ENCODE measurements at regions not wholly inside any gene's neighbourhood (a gene's known extent, or its start where the extent isn't known, plus 50 kb on each side); places are given as distances from the start of the nearest gene placed in this dataset.

DNA sequence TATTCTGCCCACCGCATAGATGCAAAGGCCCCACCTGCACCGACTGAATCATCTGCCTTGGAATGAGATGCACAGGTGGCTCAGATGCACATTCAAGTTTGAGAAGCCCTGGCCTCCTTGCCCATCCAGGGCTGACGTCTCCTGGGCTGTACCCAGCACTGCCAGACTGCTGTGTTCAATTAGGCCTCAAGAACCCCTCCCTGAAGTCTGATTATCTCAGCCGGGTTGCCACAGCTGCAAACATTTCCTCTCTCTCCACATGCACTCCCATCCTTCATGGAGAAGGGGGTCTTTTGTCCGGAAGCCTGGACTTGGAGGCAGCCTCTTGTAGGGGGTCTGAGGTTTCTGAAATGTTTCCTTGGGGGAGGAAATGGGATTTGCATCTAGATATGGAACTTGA is 459.4 kb upstream of the PROK2 start:
- no peaks in the 10 kb centered on the region for H3K36me3 ChIP-seq (ENCODE audit: control insufficient read depth, insufficient read depth, low read length)
- no peak overlapping the region for H3K27ac ChIP-seq (ENCODE audit: low read depth, low read length)
- H3K4me1 ChIP-seq (ENCODE audit: control insufficient read depth, insufficient read depth, low read length): no peaks in the 10 kb centered on the region
- TF ChIP-seq, protein P1, sequence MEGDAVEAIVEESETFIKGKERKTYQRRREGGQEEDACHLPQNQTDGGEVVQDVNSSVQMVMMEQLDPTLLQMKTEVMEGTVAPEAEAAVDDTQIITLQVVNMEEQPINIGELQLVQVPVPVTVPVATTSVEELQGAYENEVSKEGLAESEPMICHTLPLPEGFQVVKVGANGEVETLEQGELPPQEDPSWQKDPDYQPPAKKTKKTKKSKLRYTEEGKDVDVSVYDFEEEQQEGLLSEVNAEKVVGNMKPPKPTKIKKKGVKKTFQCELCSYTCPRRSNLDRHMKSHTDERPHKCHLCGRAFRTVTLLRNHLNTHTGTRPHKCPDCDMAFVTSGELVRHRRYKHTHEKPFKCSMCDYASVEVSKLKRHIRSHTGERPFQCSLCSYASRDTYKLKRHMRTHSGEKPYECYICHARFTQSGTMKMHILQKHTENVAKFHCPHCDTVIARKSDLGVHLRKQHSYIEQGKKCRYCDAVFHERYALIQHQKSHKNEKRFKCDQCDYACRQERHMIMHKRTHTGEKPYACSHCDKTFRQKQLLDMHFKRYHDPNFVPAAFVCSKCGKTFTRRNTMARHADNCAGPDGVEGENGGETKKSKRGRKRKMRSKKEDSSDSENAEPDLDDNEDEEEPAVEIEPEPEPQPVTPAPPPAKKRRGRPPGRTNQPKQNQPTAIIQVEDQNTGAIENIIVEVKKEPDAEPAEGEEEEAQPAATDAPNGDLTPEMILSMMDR (conservative IDR thresholded peaks at IDR 0.05): no peak
- no peak overlapping the region for H3K9ac ChIP-seq (ENCODE audit: extremely low read depth, low read length, poor library complexity, severe bottlenecking)
- H3K27me3 ChIP-seq (ENCODE audit: control insufficient read depth, insufficient read depth, low read length, poor library complexity, severe bottlenecking): no peaks in the 10 kb centered on the region
- Mint-ChIP-seq H3K4me3 (no peak overlapping the region), H3K36me3 (ENCODE audit: low read depth) (no peaks in the 10 kb centered on the region), H3K27me3 (ENCODE audit: insufficient read depth) (peaks cover 38% of the 10 kb centered on the region), H3K27ac (no peak overlapping the region), H3K4me1 (peaks cover 10% of the 10 kb centered on the region), H3K9me3 (no peaks in the 10 kb centered on the region)
- DNase-seq: no peak
- H3K4me3 ChIP-seq (ENCODE audit: low read length): no peak overlapping the region
- 81 to 87% methylated on average over 3 to 5 of the region's 5 CpGs for WGBS, 2 experiments (ENCODE audit: insufficient coverage in 1 of 2, insufficient read length in 1 of 2)
- no peaks in the 10 kb centered on the region for H3K9me3 ChIP-seq (ENCODE audit: control insufficient read depth, low read length)

DNA sequence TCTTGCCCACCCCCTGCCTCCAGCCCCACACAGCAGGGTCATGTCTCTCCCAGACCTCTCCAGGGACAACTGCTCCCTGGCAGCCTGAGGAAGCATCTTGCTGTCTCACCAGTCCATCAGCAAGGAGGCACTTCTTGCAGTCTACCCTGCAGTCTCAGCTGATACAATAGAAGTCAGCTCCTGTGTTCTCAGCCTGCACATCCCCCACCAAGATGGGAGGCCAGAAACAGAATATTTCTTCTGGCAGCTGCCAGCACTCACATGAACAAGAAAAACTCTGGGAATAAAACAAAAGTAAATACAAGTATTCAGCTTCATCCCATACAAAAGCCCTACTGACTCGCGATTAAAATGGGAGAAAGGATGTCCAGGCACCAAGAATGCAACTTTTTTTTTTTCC is 457.4 kb upstream of the PROK2 start:
- Histone ChIP-seq H3K9me3 (ENCODE audit: control insufficient read depth, low read length) (no peaks in the 10 kb centered on the region), H3K27ac (ENCODE audit: low read depth, low read length) (no peak overlapping the region), H3K9ac (ENCODE audit: extremely low read depth, low read length, poor library complexity, severe bottlenecking) (no peak overlapping the region), H3K36me3 (ENCODE audit: control insufficient read depth, insufficient read depth, low read length) (no peaks in the 10 kb centered on the region), H3K4me1 (ENCODE audit: control insufficient read depth, insufficient read depth, low read length) (no peaks in the 10 kb centered on the region), H3K27me3 (ENCODE audit: control insufficient read depth, insufficient read depth, low read length, poor library complexity, severe bottlenecking) (no peaks in the 10 kb centered on the region), H3K4me3 (ENCODE audit: low read length) (no peak overlapping the region)
- Mint-ChIP-seq H3K4me1 (peaks cover 10% of the 10 kb centered on the region), H3K9me3 (no peaks in the 10 kb centered on the region), H3K27ac (no peak overlapping the region), H3K36me3 (ENCODE audit: low read depth) (no peaks in the 10 kb centered on the region), H3K27me3 (ENCODE audit: insufficient read depth) (peaks cover 33% of the 10 kb centered on the region), H3K4me3 (no peak overlapping the region)
- TF ChIP-seq, protein P1 (conservative IDR thresholded peaks at IDR 0.05): no peak
- no peak for DNase-seq
- WGBS, 2 experiments (ENCODE audit: insufficient coverage in 1 of 2, insufficient read length in 1 of 2): 94 to 100% methylated on average over 2 of the region's 2 CpGs

DNA sequence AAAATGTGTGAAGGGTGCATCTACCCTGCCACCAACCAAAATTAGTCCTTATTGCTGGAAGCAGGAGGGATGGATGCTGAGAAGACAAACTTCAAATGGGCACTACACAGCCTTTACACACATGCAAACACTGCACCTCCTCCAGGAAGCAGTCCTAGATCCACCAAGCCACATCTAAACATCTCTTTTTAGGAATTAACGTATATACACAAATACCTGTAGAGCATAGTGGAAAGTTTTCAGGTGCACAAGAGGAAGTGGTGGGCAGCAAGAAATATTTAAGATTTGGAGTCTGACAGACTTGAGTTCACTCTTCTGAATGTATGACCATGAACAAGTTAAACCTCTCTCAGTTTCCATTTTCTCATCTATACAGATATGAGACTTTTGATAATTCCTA is 456.6 kb upstream of the PROK2 start:
- Histone ChIP-seq H3K9ac (ENCODE audit: extremely low read depth, low read length, poor library complexity, severe bottlenecking) (no peak overlapping the region), H3K27ac (ENCODE audit: low read depth, low read length) (no peak overlapping the region), H3K27me3 (ENCODE audit: control insufficient read depth, insufficient read depth, low read length, poor library complexity, severe bottlenecking) (no peaks in the 10 kb centered on the region), H3K36me3 (ENCODE audit: control insufficient read depth, insufficient read depth, low read length) (no peaks in the 10 kb centered on the region), H3K4me3 (ENCODE audit: low read length) (no peak overlapping the region), H3K9me3 (ENCODE audit: control insufficient read depth, low read length) (no peaks in the 10 kb centered on the region), H3K4me1 (ENCODE audit: control insufficient read depth, insufficient read depth, low read length) (no peaks in the 10 kb centered on the region)
- Mint-ChIP-seq H3K9me3 (no peaks in the 10 kb centered on the region), H3K4me1 (peaks cover 13% of the 10 kb centered on the region), H3K4me3 (no peak overlapping the region), H3K27me3 (ENCODE audit: insufficient read depth) (peaks cover 30% of the 10 kb centered on the region), H3K27ac (no peak overlapping the region), H3K36me3 (ENCODE audit: low read depth) (no peaks in the 10 kb centered on the region)
- DNase-seq: no peak
- TF ChIP-seq, protein P1 (conservative IDR thresholded peaks at IDR 0.05): no peak
- WGBS, 2 experiments (ENCODE audit: insufficient coverage in 1 of 2, insufficient read length in 1 of 2): 92% methylated on average over 1 of the region's 1 CpG; no CpG with 5 or more reads in 1 of the 2 experiments
